GM12878 (cell line): ENCODE measurements at regions not wholly inside any gene's neighbourhood (a gene's known extent, or its start where the extent isn't known, plus 50 kb on each side); places are given as distances from the start of the nearest gene placed in this dataset.

Experiments used
- CBX3 ChIP-seq: fragments of 200-600 bp; sonication (generic); IDR thresholded peaks from 2 replicates; pipeline ENCODE4 v1.6.1; 2016; ENCODE audit warnings: low read depth, borderline replicate concordance
- CHD1 ChIP-seq: IDR thresholded peaks from 2 replicates; pipeline ENCODE4 v1.6.1; 2012; ENCODE audit warnings: low read depth, low read length, improper control_type of control experiment
- EP300 ChIP-seq, 2 experiments: fragments of 150-350 bp in 1 of 2; IDR thresholded peaks; 2 replicates each; pipeline ENCODE4 v1.6.1; 2011 to 2012; ENCODE audit warnings: low read depth in 2 of 2, low read length in 2 of 2, borderline replicate concordance in 1 of 2, improper control_type of control experiment in 1 of 2, inconsistent platforms in 1 of 2; ENCODE audit not compliant: control insufficient read depth in 1 of 2
- JUND ChIP-seq: IDR thresholded peaks from 2 replicates; pipeline ENCODE4 v1.6.1; 2012; ENCODE audit warnings: low read depth, mild to moderate bottlenecking, low read length, improper control_type of control experiment, moderate library complexity
- MEF2B ChIP-seq: fragments of 450-650 bp; IDR thresholded peaks from 2 replicates; pipeline ENCODE4 v1.6.1; 2018; ENCODE audit warnings: mild to moderate bottlenecking, moderate library complexity; ENCODE audit not compliant: partially characterized antibody, poor library complexity, severe bottlenecking
- MTA2 ChIP-seq: fragments of 450-650 bp; IDR thresholded peaks from 2 replicates; pipeline ENCODE4 v1.6.1; 2016; ENCODE audit warnings: low read depth, mild to moderate bottlenecking, moderate library complexity
- NRF1 ChIP-seq: conservative IDR thresholded peaks from 2 replicates; pipeline ENCODE4 v1.6.1; 2011; ENCODE audit warnings: mild to moderate bottlenecking, low read depth, low read length, improper control_type of control experiment
- RAD21 ChIP-seq: IDR thresholded peaks from 2 replicates; pipeline ENCODE4 v1.6.1; 2011; ENCODE audit warnings: mild to moderate bottlenecking, low read depth, low read length, moderate library complexity; ENCODE audit not compliant: insufficient read depth
- SIX5 ChIP-seq: IDR thresholded peaks from 2 replicates; pipeline ENCODE4 v1.6.1; 2011; ENCODE audit warnings: mild to moderate bottlenecking, low read depth, low read length, moderate library complexity; ENCODE audit not compliant: severe bottlenecking
- SMAD1 ChIP-seq: fragments of 450-650 bp; IDR thresholded peaks from 2 replicates; pipeline ENCODE4 v1.6.1; 2018; ENCODE audit warnings: mild to moderate bottlenecking, low read depth; ENCODE audit not compliant: partially characterized antibody
- SMC3 ChIP-seq: IDR thresholded peaks from 2 replicates; pipeline ENCODE4 v1.6.1; 2011; ENCODE audit warnings: low read length, improper control_type of control experiment, borderline replicate concordance
- SPI1 ChIP-seq: IDR thresholded peaks from 2 replicates; pipeline ENCODE4 v1.6.1; 2011; ENCODE audit warnings: low read depth, mild to moderate bottlenecking, low read length, moderate library complexity, borderline replicate concordance; ENCODE audit not compliant: insufficient read depth
- TAF1 ChIP-seq: IDR thresholded peaks from 2 replicates; pipeline ENCODE4 v1.6.1; 2011; ENCODE audit warnings: mild to moderate bottlenecking, low read depth, low read length, borderline replicate concordance
- TARDBP ChIP-seq: IDR thresholded peaks from 2 replicates; pipeline ENCODE4 v1.6.1; 2016; ENCODE audit warnings: borderline replicate concordance
- USF2 ChIP-seq: IDR thresholded peaks from 2 replicates; pipeline ENCODE4 v1.6.1; 2011; ENCODE audit warnings: low read depth, low read length, improper control_type of control experiment, borderline replicate concordance
- WRNIP1 ChIP-seq: IDR thresholded peaks from 2 replicates; pipeline ENCODE4 v1.6.1; 2011; ENCODE audit warnings: low read depth, low read length, improper control_type of control experiment, borderline replicate concordance
- YY1 ChIP-seq: IDR thresholded peaks from 2 replicates; pipeline ENCODE4 v1.6.1; 2011; ENCODE audit warnings: low read depth, mild to moderate bottlenecking, low read length
- ZNF24 ChIP-seq: fragments of 450-650 bp; IDR thresholded peaks from 2 replicates; pipeline ENCODE4 v1.6.1; 2017; ENCODE audit warnings: antibody characterized with exemption, mild to moderate bottlenecking
- ZNF384 ChIP-seq: IDR thresholded peaks from 2 replicates; pipeline ENCODE4 v1.6.1; 2012; ENCODE audit warnings: low read depth, mild to moderate bottlenecking, low read length, improper control_type of control experiment, borderline replicate concordance
- ZSCAN29 ChIP-seq: fragments of 450-650 bp; IDR thresholded peaks from 2 replicates; pipeline ENCODE4 v1.6.1; 2017; ENCODE audit warnings: mild to moderate bottlenecking, moderate library complexity
- TF ChIP-seq, protein P1 (sequence below): IDR thresholded peaks from 2 replicates; pipeline ENCODE4 v1.6.1; 2012; ENCODE audit warnings: improper control_type of control experiment, low read depth, low read length; ENCODE audit not compliant: insufficient replicate concordance

GRCh38 chr3:31242026-31242960 lies 290.4 kb upstream of the STT3B start (continued):
- no peak for TF ChIP-seq NRF1
- no peak for TF ChIP-seq JUND
- no peak for TF ChIP-seq CBX3
- no peak for TF ChIP-seq CHD1
- no peak for TF ChIP-seq EP300 (IDR thresholded peaks at IDR 0.05; ENCODE audit: borderline replicate concordance in 1 of 2, control insufficient read depth in 1 of 2, low read depth in 2 of 2, low read length in 2 of 2)
- no peak for TF ChIP-seq TAF1
- no peak for TF ChIP-seq WRNIP1
- no peak for TF ChIP-seq ZSCAN29
- TF ChIP-seq SPI1, result no peak
- TF ChIP-seq RAD21, result peak; percentile 40; the same call in 1 of the 2 replicates
- no peak for TF ChIP-seq SIX5
- TF ChIP-seq MEF2B, result peak; percentile 42
- peak; percentile 88 for TF ChIP-seq MTA2
- 0 out of 2 replicates have a peak, but pooled peaks have one; percentile 43 for TF ChIP-seq YY1
- TF ChIP-seq, protein P1, sequence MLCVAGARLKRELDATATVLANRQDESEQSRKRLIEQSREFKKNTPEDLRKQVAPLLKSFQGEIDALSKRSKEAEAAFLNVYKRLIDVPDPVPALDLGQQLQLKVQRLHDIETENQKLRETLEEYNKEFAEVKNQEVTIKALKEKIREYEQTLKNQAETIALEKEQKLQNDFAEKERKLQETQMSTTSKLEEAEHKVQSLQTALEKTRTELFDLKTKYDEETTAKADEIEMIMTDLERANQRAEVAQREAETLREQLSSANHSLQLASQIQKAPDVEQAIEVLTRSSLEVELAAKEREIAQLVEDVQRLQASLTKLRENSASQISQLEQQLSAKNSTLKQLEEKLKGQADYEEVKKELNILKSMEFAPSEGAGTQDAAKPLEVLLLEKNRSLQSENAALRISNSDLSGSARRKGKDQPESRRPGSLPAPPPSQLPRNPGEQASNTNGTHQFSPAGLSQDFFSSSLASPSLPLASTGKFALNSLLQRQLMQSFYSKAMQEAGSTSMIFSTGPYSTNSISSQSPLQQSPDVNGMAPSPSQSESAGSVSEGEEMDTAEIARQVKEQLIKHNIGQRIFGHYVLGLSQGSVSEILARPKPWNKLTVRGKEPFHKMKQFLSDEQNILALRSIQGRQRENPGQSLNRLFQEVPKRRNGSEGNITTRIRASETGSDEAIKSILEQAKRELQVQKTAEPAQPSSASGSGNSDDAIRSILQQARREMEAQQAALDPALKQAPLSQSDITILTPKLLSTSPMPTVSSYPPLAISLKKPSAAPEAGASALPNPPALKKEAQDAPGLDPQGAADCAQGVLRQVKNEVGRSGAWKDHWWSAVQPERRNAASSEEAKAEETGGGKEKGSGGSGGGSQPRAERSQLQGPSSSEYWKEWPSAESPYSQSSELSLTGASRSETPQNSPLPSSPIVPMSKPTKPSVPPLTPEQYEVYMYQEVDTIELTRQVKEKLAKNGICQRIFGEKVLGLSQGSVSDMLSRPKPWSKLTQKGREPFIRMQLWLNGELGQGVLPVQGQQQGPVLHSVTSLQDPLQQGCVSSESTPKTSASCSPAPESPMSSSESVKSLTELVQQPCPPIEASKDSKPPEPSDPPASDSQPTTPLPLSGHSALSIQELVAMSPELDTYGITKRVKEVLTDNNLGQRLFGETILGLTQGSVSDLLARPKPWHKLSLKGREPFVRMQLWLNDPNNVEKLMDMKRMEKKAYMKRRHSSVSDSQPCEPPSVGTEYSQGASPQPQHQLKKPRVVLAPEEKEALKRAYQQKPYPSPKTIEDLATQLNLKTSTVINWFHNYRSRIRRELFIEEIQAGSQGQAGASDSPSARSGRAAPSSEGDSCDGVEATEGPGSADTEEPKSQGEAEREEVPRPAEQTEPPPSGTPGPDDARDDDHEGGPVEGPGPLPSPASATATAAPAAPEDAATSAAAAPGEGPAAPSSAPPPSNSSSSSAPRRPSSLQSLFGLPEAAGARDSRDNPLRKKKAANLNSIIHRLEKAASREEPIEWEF, result peak; percentile 58
- no peak for TF ChIP-seq SMAD1
- 0 out of 2 replicates have a peak, but pooled peaks have one; percentile 29 for TF ChIP-seq ZNF384
- no peak for TF ChIP-seq USF2
- peak; percentile 96 for TF ChIP-seq ZNF24
- TF ChIP-seq TARDBP, result no peak
- 0 out of 2 replicates have a peak, but pooled peaks have one; percentile 13 for TF ChIP-seq SMC3
